K562 (cell line): ENCODE measurements at regions not wholly inside any gene's neighbourhood (a gene's known extent, or its start where the extent isn't known, plus 50 kb on each side); places are given as distances from the start of the nearest gene placed in this dataset.
"Not testable (repeated sequence)": the region's sequence is repeated elsewhere in the genome, so short reads cannot be mapped to it uniquely, and the experiment has no call there.

Experiments used
- CBX3 ChIP-seq, 2 experiments: IDR thresholded peaks; 1 replicate in 1 of 2; 2 replicates in 1 of 2; pipeline ENCODE4 v1.6.1; 2012; ENCODE audit warnings: inconsistent platforms in 2 of 2, low read length in 2 of 2, borderline replicate concordance in 1 of 2, control low read depth in 1 of 2
- ETV6 ChIP-seq, 3 experiments: fragments of 150-350 bp in 1 of 3; sonication (generic) in 1 of 3; formaldehyde crosslinking in 1 of 3; IDR thresholded peaks; 2 replicates each; pipeline versions ENCODE4 v1.6.1 to v1.8.0; 2014 to 2022; ENCODE audit warnings: borderline replicate concordance in 2 of 3, low read depth in 2 of 3, antibody characterized with exemption in 1 of 3, low read length in 1 of 3, mild to moderate bottlenecking in 1 of 3, missing genetic modification reagents in 1 of 3
- GABPB1 ChIP-seq: sonication (generic); formaldehyde crosslinking; IDR thresholded peaks from 2 replicates; pipeline ENCODE4 v1.8.0; 2022; ENCODE audit warnings: mild to moderate bottlenecking, missing genetic modification reagents
- KHSRP ChIP-seq: fragments of 450-650 bp; IDR thresholded peaks from 2 replicates; pipeline ENCODE4 v1.6.1; 2017
- RFX5 ChIP-seq: IDR thresholded peaks from 2 replicates; pipeline ENCODE4 v1.6.1; 2011; ENCODE audit warnings: low read depth, mild to moderate bottlenecking, improper control_type of control experiment, low read length
- SMAD4 ChIP-seq: fragments of 250-450 bp; sonication (Bioruptor Pico); conservative IDR thresholded peaks from 2 replicates; pipeline ENCODE4 v1.8.0; 2021; ENCODE audit warnings: inconsistent platforms, mild to moderate bottlenecking, moderate library complexity
- TAF15 ChIP-seq: fragments of 200-400 bp; formaldehyde crosslinking; IDR thresholded peaks from 2 replicates; pipeline ENCODE4 v1.6.1; 2017; ENCODE audit warnings: mild to moderate bottlenecking, low read depth, low read length, moderate library complexity
- TCF7 ChIP-seq: sonication (generic); IDR thresholded peaks from 2 replicates; pipeline ENCODE4 v1.6.1; 2016; ENCODE audit warnings: antibody characterized with exemption, borderline replicate concordance
- ZBTB1 ChIP-seq: sonication (generic); formaldehyde crosslinking; IDR thresholded peaks from 2 replicates; pipeline ENCODE4 v1.8.1; 2023; ENCODE audit warnings: missing genetic modification reagents, low read depth, mild to moderate bottlenecking, borderline replicate concordance
- ZBTB34 ChIP-seq: fragments of 250-450 bp; sonication (Bioruptor Pico); IDR thresholded peaks from 2 replicates; pipeline ENCODE4 v1.8.0; 2021; ENCODE audit warnings: mild to moderate bottlenecking, moderate library complexity
- TF ChIP-seq, protein P1 (sequence below), 3 experiments: IDR thresholded peaks in 2 of 3; conservative IDR thresholded peaks in 1 of 3; 2 replicates each; pipeline ENCODE4 v1.5.1; 2011 to 2012; ENCODE audit warnings: low read length in 3 of 3, mild to moderate bottlenecking in 3 of 3, control low read depth in 2 of 3, improper control_type of control experiment in 1 of 3, inconsistent platforms in 1 of 3, low read depth in 1 of 3, mixed read lengths in 1 of 3, moderate library complexity in 1 of 3; ENCODE audit not compliant: insufficient read depth in 2 of 3
- TF ChIP-seq, protein P2 (sequence below): fragments of 250-450 bp; sonication (Bioruptor Pico); IDR thresholded peaks from 2 replicates; pipeline ENCODE4 v1.5.0; 2021; ENCODE audit warnings: mild to moderate bottlenecking, borderline replicate concordance

DNA sequence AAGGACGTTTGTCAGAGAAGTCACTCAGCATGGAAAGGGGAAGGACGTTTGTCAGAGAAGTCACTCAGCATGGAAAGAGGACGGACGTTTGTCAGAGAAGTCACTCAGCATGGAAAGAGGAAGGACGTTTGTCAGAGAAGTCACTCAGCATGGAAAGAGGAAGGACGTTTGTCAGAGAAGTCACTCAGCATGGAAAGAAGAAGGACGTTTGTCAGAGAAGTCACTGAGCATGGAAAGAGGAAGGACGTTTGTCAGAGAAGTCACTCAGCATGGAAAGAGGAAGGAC is 71.2 kb upstream of the TWIST2 start:
- TF ChIP-seq GABPB1 (CRISPR knock-in tag); RFX5; KHSRP; ZBTB1 (CRISPR knock-in tag); ZBTB34; ETV6 (IDR thresholded peaks at IDR 0.05; ENCODE audit: borderline replicate concordance in 1 of 2, low read depth in 2 of 2, low read length in 1 of 2); ETV6 (CRISPR knock-in tag; IDR thresholded peaks at IDR 0.05; ENCODE audit: borderline replicate concordance); SMAD4; TAF15; TCF7; CBX3 (IDR thresholded peaks at IDR 0.05; ENCODE audit: borderline replicate concordance in 1 of 2, low read length in 2 of 2): not testable (repeated sequence)
- TF ChIP-seq, protein P1, sequence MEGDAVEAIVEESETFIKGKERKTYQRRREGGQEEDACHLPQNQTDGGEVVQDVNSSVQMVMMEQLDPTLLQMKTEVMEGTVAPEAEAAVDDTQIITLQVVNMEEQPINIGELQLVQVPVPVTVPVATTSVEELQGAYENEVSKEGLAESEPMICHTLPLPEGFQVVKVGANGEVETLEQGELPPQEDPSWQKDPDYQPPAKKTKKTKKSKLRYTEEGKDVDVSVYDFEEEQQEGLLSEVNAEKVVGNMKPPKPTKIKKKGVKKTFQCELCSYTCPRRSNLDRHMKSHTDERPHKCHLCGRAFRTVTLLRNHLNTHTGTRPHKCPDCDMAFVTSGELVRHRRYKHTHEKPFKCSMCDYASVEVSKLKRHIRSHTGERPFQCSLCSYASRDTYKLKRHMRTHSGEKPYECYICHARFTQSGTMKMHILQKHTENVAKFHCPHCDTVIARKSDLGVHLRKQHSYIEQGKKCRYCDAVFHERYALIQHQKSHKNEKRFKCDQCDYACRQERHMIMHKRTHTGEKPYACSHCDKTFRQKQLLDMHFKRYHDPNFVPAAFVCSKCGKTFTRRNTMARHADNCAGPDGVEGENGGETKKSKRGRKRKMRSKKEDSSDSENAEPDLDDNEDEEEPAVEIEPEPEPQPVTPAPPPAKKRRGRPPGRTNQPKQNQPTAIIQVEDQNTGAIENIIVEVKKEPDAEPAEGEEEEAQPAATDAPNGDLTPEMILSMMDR (IDR thresholded peaks at IDR 0.05 in 2 of 3, conservative IDR thresholded peaks at IDR 0.05 in 1 of 3; ENCODE audit: insufficient read depth in 2 of 3, low read depth in 1 of 3, low read length in 3 of 3), result not testable (repeated sequence)
- TF ChIP-seq, protein P2, sequence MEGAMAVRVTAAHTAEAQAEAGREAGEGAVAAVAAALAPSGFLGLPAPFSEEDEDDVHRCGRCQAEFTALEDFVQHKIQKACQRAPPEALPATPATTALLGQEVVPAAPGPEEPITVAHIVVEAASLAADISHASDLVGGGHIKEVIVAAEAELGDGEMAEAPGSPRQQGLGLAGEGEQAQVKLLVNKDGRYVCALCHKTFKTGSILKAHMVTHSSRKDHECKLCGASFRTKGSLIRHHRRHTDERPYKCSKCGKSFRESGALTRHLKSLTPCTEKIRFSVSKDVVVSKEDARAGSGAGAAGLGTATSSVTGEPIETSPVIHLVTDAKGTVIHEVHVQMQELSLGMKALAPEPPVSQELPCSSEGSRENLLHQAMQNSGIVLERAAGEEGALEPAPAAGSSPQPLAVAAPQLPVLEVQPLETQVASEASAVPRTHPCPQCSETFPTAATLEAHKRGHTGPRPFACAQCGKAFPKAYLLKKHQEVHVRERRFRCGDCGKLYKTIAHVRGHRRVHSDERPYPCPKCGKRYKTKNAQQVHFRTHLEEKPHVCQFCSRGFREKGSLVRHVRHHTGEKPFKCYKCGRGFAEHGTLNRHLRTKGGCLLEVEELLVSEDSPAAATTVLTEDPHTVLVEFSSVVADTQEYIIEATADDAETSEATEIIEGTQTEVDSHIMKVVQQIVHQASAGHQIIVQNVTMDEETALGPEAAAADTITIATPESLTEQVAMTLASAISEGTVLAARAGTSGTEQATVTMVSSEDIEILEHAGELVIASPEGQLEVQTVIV (CRISPR knock-in tag), result not testable (repeated sequence)
